ENCODE measurements at regions not wholly inside any gene's neighbourhood (a gene's known extent, or its start where the extent isn't known, plus 50 kb on each side); places are given as distances from the start of the nearest gene placed in this dataset.

DNA sequence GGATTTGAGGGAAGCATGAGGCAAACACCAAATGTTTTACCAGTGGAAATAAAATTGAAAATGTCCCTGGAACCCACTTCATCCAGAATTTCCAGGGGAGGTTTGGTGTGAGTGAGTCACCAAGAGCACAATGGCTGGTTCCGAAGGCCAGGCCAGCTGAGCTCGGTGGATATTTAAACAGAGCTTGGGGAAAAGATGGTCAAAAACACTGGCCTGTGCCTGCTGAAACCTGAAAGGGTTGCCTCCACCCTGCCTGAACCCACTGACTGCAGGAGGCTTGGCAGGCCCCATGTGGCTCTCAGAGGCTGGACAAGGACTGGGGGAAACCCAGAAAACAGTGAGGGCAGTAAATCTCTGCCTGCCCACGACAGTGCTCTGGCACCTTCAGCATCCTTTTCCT is 93.9 kb downstream of the TTC32 start:
- Histone ChIP-seq H2BK20ac (ENCODE audit: low read depth, low read length, poor library complexity, severe bottlenecking) (no peak overlapping the region), H4K91ac (ENCODE audit: insufficient read length, low read depth, low read length) (no peak overlapping the region), H3K79me1 (ENCODE audit: insufficient read depth, low read depth, low read length, poor library complexity, severe bottlenecking) (no peaks in the 10 kb centered on the region), H3K27ac (ENCODE audit: insufficient read length, low read depth, low read length) (no peak overlapping the region), H3K4me1 (ENCODE audit: insufficient read depth, low read length) (no peaks in the 10 kb centered on the region), H3K9me3 (ENCODE audit: control insufficient read depth, low read depth, low read length) (no peaks in the 10 kb centered on the region), H3K23me2 (ENCODE audit: insufficient read length, low read depth, low read length, poor library complexity, severe bottlenecking) (no peaks in the 10 kb centered on the region), H3K27me3 (ENCODE audit: insufficient read depth, low read length) (no peaks in the 10 kb centered on the region), H3K9ac (ENCODE audit: extremely low read depth, insufficient read length, low read length) (no peak overlapping the region), H4K8ac (replicated peaks; ENCODE audit: insufficient read length, low read depth, low read length) (no peak overlapping the region), H4K20me1 (ENCODE audit: control insufficient read depth, insufficient read depth, insufficient read length) (no peaks in the 10 kb centered on the region), H2BK15ac (ENCODE audit: low read depth, low read length) (no peak overlapping the region), H3K4me2 (ENCODE audit: insufficient read depth, insufficient read length, low read length) (no peak overlapping the region), H3K18ac (ENCODE audit: insufficient read length, low read depth, low read length) (no peak overlapping the region), H2AK5ac (ENCODE audit: insufficient read length, low read length) (no peak overlapping the region), H3K79me2 (ENCODE audit: insufficient read depth, low read length) (no peaks in the 10 kb centered on the region), H3T11ph (ENCODE audit: low read length) (no peak overlapping the region), H3K56ac (ENCODE audit: insufficient read length, low read depth, low read length) (no peak overlapping the region), H2BK5ac (ENCODE audit: insufficient read length, low read length) (no peak overlapping the region), H3K14ac (ENCODE audit: insufficient read depth, low read length) (no peak overlapping the region), H2BK120ac (ENCODE audit: low read depth, low read length, poor library complexity, severe bottlenecking) (no peak overlapping the region), H2AFZ (ENCODE audit: low read length) (no peak overlapping the region), H2BK12ac (ENCODE audit: insufficient read length, low read depth, low read length) (no peak overlapping the region), H4K5ac (ENCODE audit: insufficient read length, low read depth, low read length) (no peak overlapping the region), H3K23ac (ENCODE audit: insufficient read length, low read depth, low read length) (no peak overlapping the region), H3K4ac (ENCODE audit: low read depth, low read length) (no peak overlapping the region)
- TF ChIP-seq, protein P1, sequence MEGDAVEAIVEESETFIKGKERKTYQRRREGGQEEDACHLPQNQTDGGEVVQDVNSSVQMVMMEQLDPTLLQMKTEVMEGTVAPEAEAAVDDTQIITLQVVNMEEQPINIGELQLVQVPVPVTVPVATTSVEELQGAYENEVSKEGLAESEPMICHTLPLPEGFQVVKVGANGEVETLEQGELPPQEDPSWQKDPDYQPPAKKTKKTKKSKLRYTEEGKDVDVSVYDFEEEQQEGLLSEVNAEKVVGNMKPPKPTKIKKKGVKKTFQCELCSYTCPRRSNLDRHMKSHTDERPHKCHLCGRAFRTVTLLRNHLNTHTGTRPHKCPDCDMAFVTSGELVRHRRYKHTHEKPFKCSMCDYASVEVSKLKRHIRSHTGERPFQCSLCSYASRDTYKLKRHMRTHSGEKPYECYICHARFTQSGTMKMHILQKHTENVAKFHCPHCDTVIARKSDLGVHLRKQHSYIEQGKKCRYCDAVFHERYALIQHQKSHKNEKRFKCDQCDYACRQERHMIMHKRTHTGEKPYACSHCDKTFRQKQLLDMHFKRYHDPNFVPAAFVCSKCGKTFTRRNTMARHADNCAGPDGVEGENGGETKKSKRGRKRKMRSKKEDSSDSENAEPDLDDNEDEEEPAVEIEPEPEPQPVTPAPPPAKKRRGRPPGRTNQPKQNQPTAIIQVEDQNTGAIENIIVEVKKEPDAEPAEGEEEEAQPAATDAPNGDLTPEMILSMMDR (conservative IDR thresholded peaks at IDR 0.05): no peak
- H3K36me3 Mint-ChIP-seq (ENCODE audit: insufficient read depth in 1 of 3, low read depth in 3 of 3): no peaks in the 10 kb centered on the region
- WGBS (ENCODE audit: extremely low coverage, insufficient read length, low lambda C conversion rate): no CpG with 5 or more reads among the region's 3 CpGs
- DNase-seq: peak; percentile 8
- H3K4me3 Mint-ChIP-seq: no peak overlapping the region
- H3K27me3 Mint-ChIP-seq (ENCODE audit: low read depth): no peaks in the 10 kb centered on the region
- no peaks in the 10 kb centered on the region for H3K9me3 Mint-ChIP-seq
- H3K4me1 Mint-ChIP-seq: no peaks in the 10 kb centered on the region
- no peak overlapping the region for H3K27ac Mint-ChIP-seq

Data from H9 (cell line).